Activated T-cell treated with anti-CD3 and anti-CD28 coated beads, Interleukin-2, amount 50 U/mL, for 48 hours (primary cell): ENCODE measurements at regions not wholly inside any gene's neighbourhood (a gene's known extent, or its start where the extent isn't known, plus 50 kb on each side); places are given as distances from the start of the nearest gene placed in this dataset.

Experiments used
- DNase-seq, 2 experiments: peaks; one replicate each; pipeline ENCODE4 v3.0.0-alpha.2; 2020

GRCh38 chr16:85329059-85329812, 217.0 kb upstream of the CIBAR2 start:
- no peak for DNase-seq

DNA sequence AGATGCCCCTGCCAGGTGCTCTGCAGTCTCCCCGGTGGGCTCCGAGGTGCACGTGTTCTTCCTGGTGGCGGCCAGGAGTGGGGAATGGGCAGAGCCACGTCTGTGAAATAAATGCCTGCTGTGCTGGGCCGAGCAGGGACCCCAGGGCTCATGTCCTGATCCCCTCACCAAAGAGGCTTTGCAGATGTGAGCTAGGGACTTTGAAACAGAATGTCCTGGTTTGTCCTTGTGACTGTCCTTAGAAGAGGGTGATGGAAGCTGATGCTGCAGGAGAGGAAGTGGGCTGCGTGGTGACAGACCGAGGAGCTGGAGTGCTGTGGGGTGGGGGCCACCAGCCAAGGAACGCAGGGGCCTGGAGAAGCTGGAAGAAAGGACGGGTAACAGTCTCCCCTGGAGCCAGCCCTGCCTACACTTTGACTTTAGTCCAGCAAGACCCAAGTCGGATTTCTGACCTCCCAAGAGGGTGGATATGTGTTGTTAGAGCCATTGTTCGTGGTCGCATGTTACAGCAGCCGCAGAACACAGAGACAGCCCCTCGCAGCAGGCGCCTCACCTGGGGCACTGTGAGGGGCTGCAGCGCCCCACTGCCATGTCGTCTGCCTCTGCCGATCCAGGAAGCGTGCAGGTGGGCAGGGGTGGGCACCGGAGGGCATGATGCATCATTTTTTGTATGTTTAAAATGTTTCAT, 217.9 kb upstream of the CIBAR2 start:
- DNase-seq: no peak

DNA sequence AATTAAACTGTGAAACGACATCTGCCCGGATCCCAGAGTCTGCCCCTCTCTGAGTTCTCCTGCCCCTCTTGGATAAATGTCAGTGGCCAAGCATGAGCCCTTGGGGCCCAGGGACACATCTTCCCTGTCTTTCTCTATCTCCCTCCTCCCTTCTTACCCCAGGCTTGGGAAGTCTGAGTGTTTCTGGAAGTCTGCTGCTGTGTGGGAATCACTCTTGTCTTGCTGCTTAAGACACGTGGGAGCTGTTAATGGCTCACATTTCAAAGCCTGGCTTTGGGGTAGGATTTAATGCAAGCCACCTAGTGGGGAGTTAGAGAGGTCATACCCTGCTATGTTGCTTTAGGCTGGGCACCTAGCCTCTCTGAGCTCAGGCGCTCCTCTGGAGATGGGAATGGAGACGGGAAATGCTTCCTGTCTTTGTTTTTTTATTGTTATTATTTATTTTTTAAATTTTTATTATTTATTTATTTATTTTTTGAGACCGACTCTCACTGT, 218.5 kb upstream of the CIBAR2 start:
- peak in 1 of 2 experiments; percentile 32 for DNase-seq

GRCh38 chr16:85331688-85332087, 219.4 kb upstream of the CIBAR2 start:
- DNase-seq: no peak

DNA sequence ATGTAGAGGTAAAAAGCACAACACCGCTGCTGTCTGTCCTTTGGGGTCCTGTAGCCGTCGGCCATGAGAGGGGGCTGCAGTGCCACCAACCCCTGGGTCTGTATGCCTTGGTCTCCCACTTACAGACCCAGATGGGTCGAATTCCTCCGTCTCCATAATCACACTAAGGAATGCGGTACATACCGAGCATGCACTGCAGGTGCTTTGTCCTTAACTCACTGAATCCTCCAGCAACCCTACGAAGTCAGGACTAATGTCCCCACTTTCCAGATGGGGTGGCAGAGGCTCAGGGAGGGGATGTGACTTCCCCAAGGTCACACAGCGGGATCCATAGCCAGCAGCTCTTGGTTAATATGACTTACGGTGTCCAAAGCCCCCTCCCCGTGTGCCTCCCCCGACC, 219.9 kb upstream of the CIBAR2 start:
- DNase-seq: no peak

DNA sequence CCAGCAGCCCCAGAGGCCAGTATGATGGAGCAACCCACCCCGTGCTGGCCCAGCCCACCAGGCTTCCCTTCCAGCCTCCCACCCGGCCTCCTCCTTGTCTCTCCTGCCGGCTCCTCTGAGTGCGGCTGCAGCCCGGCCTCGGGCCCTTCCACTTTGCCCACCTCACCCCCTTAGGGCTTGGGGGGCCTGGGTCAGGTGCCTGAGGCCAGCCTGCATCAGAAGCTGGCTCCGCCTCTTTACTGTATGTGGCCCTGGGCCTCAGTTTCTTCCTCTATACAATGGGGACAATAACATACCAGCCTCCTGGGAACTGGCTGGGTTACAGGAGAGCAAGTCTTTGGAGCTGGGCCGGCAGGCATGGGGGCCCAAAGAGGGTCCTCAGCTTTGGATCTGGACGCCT, 221.1 kb upstream of the CIBAR2 start:
- no peak for DNase-seq

DNA sequence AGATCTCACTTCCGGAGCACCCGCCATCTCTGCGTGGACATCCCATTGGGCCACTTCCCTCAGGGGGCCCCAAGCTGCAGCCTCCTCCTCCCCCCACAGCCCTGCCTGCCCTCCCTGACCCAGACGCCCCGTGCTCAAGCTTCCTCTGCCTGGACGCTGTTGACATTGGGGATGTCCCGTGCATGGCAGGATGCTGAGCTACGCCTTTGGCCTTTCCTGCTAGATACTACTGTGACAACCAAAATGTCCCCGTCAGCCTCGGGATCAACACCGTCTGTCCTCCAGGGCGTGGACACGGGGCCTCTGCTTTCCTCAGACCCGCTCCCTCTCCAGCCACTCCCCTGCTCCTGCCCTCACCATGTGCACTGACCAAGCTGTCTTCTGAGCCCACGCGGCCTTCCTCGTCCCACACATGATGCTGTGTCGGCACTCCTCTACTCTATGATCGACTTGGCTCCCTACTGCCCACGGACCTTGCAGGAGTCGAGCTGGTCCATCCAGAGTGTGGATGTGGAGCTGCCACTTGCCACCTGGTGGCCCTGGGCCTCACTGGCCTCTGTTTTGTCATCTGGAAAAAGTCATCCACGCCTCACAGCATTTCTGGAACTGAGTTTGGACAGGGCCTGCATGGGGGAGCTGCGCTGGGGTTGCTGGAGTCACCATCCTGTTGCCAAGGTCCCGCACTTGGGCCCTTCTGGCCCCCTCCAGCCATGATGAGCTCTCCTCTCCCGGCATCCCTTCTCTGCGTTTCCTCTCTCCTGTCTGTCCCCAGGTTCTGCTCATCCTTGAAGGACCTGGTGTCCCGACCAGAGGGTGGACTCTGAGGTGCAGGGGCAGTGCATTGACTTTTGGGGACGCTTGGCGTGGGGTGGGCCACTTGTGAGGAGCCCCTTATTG, 221.7 kb upstream of the CIBAR2 start:
- no peak for DNase-seq

GRCh38 chr16:85334718-85335583, 222.7 kb upstream of the CIBAR2 start:
- DNase-seq: peak; percentile 47 to 51

DNA sequence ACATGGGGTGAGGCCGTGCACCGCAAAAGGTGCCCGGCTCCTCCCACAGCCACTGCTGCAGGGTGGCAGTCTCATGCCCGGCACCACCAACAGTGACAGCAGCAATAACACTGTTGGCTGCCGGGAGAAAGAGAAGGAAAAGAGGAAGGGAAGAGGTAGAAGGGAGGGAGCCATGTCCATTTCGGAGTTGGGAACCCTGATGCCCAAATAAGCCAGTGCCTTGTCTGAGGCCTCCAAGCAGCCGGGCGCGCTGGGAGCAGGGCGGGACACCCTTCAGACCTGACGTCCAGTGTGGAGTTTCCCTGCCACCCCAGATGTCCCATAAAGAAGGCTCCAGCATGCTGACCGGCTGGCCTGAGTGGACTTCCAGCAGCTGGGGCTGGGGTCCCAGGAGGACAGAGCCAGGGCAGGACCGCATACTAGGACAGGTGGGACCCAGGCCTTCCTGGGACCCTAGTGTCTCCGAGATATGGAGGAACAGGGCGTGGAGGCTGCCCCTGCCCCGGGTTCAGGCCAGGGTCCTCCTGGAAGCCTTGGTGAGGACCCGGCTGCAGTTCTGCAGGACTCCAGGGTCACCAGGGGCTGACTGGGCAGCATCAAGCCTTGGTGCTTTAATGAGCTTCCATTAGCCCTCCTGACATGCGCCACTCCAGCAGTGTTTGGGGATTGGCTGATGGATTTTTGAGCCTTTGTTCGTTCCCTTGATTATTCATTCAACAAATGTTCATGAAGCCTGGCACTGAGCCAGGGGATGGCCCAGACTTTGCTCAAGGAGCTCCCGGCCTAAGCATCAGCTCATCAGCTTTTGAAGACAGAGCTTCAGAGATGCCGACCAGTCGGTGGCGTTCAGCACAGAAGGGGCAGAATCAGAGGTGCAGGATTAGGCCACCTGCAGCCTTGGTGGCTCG, 223.6 kb upstream of the CIBAR2 start:
- DNase-seq: no peak

DNA sequence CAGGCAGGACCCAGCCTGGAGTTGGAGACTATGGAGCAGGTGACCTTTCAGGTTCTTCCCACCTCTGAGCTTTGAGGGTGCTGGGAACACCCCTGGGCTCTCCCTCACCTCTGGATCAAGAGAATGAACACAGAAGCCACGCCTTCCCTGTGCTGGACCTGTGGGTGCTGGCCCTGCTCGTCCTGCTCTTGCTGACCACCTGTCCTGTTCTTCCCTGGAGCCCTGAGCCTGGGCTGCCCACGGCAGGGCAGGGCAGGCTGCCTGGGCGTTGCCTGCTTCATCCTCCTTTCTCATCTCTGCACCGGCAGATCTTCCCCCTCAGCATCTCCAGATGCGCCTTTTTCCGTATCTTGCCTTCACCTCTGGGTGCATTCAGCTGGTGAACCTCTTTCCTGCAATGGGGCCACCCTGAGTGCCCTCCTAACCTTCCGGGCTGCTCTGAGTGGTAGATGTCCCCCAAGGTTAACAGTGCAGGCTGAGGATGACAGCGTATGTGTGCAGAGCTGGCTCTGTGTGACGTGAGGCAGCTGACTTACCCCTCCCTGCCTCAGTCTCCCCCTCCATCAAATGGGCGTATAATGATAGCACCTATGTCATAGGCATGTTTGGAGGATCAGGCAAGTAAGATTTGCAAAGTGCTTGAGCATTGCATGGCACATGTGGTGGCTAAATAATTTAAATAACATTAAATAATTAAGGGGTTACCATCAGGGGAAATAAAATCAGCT, 225.8 kb upstream of the CIBAR2 start:
- DNase-seq: no peak

GRCh38 chr16:85338638-85338982, 226.3 kb upstream of the CIBAR2 start:
- no peak for DNase-seq

DNA sequence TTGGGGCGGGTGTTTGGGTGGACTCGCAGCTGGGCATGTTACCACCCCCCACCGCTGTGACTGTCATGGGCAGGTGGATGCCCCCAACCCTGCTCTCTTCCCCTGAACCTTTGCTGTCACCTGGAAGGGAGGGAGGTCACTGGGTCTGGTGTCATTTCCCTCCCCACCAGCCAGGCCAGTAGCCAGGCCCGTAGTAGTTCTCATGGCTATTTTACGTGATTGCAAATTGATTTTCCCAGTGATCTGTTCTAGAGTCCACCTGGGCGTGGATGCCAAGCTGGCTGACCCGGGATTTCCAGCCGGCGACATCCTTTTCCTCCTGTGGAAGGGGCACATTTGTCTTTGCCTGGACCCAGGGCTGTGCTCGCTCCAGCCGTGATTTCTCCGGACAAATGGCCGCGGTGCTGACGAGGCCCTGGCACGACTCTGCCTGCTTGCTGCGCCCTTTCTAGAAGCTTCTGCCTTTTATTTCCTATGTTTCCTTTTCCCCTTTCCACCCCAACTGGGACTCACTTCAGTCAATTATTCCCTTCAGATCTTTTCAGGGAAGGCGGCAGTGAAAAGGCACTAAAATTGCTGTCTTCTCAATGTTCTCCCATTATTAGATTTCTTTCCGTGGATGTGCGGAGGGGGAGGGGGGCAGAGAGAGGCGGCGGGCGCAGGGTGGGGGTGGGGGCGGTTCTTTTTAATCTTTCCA, 226.9 kb upstream of the CIBAR2 start:
- no peak for DNase-seq

DNA sequence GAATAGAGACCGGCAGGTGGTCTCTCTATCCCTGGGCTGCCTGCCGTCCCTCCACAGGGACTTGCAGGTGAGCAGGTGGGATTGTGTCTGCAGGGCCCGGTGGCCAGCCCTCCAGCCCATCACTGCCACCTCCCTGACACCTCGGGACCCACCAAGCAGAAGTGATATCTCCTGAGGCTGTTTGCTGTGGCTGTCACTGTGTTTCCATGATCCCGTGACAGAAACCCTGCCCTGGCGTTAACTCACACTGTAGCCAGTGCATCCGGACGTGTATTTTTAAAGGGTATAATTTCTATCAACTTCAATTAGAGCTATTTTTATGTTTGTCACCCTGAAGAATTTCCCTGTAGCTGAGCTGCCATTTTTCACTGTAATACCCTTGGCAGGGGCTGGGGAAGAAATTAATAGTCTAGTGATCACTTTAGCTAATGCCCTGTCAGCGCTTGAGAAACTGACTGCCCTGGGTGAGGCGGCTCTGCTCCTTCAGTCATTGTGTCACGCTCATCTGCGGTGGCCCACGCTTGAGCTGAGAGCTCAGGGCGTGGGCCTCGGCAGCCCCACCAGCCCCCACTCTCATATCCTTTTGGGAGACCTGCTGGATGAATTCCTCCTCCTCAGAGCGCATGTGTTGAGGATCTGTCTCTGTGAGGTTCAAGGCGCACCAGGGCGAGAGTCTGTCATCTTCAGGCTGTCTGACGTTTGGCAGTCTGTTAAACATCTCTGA, 229.9 kb upstream of the CIBAR2 start:
- no peak for DNase-seq

GRCh38 chr16:85344502-85345128, 232.3 kb upstream of the CIBAR2 start:
- DNase-seq: no peak

- no peak for DNase-seq
Measured at GRCh38 chr16:85345129-85345639, 232.9 kb upstream of the CIBAR2 start.

DNA sequence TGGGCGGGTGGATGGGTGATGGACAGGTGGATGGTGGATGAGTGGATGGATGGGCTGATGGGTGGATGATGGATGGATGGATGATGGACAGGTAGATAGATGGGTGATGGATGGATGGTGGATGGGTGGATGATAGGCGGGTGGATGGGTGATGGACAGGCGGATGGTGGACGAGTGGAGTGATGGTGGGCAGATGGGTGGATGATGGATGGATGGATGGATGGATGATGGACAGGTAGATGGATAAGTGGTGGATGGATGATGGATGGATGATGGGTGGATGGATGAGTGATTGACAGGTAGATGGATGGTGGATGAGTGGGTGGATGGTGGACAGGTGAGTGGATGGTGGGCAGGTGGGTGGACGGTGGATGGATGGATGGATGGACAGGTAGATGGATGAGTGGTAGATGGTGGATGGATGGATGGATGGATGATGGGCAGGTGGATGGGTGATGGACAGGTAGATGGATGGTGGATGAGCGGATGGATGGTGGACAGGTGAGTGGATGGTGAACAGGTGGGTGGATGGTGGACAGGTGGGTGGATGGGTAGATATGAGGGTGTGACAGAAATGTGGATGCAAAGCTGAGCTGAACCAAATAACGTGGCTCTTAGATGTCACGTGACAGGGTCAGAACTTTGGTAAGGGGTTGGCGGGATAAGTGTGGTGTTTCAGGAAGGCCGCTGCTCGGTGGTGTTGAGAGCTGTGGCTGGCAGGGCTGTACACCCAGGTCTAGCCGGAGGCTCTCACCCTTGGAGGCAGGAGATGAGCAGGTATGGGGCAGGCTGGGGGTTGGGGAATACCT, 234.3 kb upstream of the CIBAR2 start:
- no peak for DNase-seq

DNA sequence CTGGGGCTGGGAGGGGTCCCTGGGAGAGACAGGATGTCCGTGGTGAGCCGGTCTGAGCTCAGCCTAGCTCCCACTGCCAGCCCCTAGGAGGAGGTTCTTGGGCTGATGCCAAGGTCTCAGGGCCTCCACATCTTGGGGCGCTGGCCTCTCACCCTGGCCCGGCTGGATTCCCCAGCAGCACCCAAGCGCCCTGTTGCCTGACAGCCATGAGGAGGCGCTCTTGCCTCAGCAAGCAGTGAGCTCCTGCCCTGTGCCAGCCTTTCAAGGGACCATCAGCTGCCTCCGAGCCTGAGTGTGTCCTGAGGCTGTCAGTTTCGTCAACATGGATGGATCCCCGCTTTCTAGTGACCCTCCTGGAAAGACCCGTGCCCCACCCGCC, 234.9 kb upstream of the CIBAR2 start:
- peak in 1 of 2 experiments; percentile 27 for DNase-seq
